Ascending aorta (tissue), 2 donors: ENCODE measurements at regions not wholly inside any gene's neighbourhood (a gene's known extent, or its start where the extent isn't known, plus 50 kb on each side); places are given as distances from the start of the nearest gene placed in this dataset.

Source experiments
- DNase-seq, 2 donors: peaks; one replicate each; pipeline ENCODE4 v3.0.0-alpha.2; 2019; ENCODE audit warnings: low spot score in 2 of 2
- H3K27ac ChIP-seq, 2 donors: fragments of 200-600 bp; sonication (generic); one replicate each; pipeline ENCODE4 v1.5.1; 2016 to 2017; ENCODE audit warnings: mild to moderate bottlenecking in 1 of 2
- H3K27me3 ChIP-seq: fragments of 200-600 bp; sonication (generic); one replicate; pipeline ENCODE4 v1.5.1; 2017
- H3K36me3 ChIP-seq, 2 donors: fragments of 200-600 bp; sonication (generic); one replicate each; pipeline ENCODE4 v1.5.1; 2016
- H3K4me1 ChIP-seq, 2 donors: fragments of 200-600 bp; sonication (generic); one replicate each; pipeline ENCODE4 v1.5.1; 2016 to 2017; ENCODE audit warnings: mild to moderate bottlenecking in 1 of 2
- H3K4me3 ChIP-seq, 2 donors: fragments of 200-600 bp; sonication (generic); one replicate each; pipeline ENCODE4 v1.5.1; 2016 to 2017; ENCODE audit warnings: mild to moderate bottlenecking in 1 of 2
- H3K9me3 ChIP-seq, 2 donors: fragments of 200-600 bp; sonication (generic); one replicate each; pipeline ENCODE4 v1.5.1; 2016
- intact Hi-C: fragments of 100-400 bp; cut with DNase I; formaldehyde crosslinking; loops from one replicate; pipeline ENCODE4 v1.15.1; 2023
- TF ChIP-seq, protein P1 (sequence below), 3 experiments: fragments of 200-600 bp in 2 of 3; fragments of 450-650 bp in 1 of 3; sonication (generic) in 2 of 3; IDR thresholded peaks; one replicate each; pipeline ENCODE4 v1.5.1; 2016 to 2019; ENCODE audit warnings: antibody characterized with exemption in 3 of 3, mild to moderate bottlenecking in 1 of 3, moderate library complexity in 1 of 3

DNA sequence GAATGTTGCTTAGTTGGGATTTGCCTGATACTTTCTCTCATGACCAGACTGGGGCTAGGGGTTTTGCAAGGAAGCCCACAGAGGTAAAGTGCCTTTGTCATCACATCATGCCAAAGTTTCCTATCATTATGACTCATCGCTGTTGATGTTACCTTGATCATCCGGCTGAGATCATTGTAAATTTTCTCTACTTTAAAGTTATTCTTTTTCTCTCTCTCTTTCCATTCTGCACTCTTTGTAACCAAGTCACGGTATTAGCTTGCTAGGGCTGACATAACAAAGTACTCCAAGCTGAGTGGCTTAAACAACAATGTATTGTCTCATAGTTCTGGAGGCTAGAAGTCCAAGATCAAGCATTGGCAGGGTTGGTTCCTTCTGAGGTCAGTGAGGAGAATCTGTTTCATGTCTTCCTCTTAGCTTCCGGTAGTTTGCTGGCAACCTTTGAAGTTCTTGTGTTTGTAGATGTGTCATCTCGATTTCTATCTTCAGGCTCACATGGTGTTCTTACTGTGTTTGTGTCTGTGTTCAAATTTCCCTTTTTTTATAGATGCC lies 113.0 kb downstream of the DTHD1 start:
- intact Hi-C loops: no loop called here
- Histone ChIP-seq H3K27ac (no peak overlapping the region), H3K27me3 (no peaks in the 10 kb centered on the region), H3K9me3 (no peaks in the 10 kb centered on the region), H3K4me3 (no peak overlapping the region), H3K36me3 (no peaks in the 10 kb centered on the region), H3K4me1 (no peaks in the 10 kb centered on the region)
- DNase-seq: no peak
- TF ChIP-seq, protein P1, sequence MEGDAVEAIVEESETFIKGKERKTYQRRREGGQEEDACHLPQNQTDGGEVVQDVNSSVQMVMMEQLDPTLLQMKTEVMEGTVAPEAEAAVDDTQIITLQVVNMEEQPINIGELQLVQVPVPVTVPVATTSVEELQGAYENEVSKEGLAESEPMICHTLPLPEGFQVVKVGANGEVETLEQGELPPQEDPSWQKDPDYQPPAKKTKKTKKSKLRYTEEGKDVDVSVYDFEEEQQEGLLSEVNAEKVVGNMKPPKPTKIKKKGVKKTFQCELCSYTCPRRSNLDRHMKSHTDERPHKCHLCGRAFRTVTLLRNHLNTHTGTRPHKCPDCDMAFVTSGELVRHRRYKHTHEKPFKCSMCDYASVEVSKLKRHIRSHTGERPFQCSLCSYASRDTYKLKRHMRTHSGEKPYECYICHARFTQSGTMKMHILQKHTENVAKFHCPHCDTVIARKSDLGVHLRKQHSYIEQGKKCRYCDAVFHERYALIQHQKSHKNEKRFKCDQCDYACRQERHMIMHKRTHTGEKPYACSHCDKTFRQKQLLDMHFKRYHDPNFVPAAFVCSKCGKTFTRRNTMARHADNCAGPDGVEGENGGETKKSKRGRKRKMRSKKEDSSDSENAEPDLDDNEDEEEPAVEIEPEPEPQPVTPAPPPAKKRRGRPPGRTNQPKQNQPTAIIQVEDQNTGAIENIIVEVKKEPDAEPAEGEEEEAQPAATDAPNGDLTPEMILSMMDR (IDR thresholded peaks at IDR 0.05): no peak

DNA sequence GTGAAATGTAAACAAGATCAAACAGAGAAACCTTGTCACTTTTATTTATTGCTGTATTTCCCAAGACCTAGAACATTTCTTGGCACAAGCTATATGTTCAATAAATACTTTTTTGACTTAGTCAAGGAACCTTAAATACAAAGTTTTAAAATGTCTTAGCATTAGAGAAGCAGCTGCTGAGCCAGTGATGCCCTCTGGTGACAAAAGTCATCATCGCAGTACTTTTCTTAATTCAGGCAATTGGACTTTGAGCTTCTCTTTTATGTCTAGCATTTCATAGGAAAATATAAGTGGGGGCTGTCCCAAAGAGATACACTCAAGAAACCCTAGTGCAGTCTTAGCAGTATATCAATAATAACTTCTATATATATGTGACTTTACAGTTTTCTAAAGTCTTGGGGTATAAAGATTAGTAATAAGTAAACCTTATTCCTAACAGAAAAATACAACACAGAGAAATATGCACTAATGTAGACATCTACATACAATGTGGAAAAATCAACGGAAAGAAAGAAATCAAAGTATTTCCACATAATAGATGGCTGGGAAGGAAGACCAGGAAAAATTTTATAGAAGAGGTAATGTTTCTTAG lies 118.4 kb downstream of the DTHD1 start:
- H3K36me3 ChIP-seq: no peaks in the 10 kb centered on the region
- no peak overlapping the region for H3K4me3 ChIP-seq
- H3K27me3 ChIP-seq: no peaks in the 10 kb centered on the region
- TF ChIP-seq, protein P1 (IDR thresholded peaks at IDR 0.05): peak in 2 of 3 experiments; percentile 19 to 26
- H3K27ac ChIP-seq: no peak overlapping the region
- no peak for DNase-seq
- no peaks in the 10 kb centered on the region for H3K4me1 ChIP-seq
- no peaks in the 10 kb centered on the region for H3K9me3 ChIP-seq
- intact Hi-C loops: no loop called here

DNA sequence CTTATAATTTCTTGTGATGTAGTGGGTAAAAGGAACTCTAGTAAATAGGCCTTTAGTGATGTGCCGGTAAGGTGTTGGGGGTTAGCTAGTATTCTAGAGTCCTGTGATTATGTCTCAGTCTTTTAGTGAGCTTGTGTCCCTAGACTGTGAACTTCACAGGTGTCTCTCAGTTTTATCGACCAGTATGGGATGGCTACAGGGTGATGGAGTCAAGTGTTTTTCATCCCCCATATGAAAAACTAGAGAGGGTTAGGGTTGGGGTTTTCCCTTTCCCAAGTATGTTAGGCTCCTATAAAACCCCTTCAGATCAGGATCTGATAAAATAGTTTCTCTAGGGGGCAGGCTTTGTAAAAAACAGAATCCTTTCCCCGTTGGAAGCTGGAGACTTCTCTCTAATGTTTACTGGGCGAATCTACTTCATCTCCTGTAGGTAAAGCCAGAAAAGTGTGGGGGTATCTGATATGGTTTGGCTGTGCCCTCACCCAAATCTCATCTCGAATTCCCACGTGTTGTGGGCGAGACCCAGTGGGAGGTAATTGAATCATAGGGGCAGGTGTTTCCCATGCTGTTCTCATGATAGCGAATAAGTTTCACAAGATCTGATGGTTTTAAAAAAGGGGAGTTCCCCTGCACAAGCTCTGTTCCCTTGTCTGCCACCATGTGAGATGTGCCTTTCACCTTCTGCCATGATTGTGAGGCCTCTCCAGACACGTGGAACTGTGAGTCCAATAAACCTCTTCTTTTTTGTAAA lies 120.8 kb downstream of the DTHD1 start:
- TF ChIP-seq, protein P1 (IDR thresholded peaks at IDR 0.05): no peak
- Histone ChIP-seq H3K27me3 (no peaks in the 10 kb centered on the region), H3K27ac (no peak overlapping the region), H3K9me3 (no peaks in the 10 kb centered on the region), H3K36me3 (no peaks in the 10 kb centered on the region), H3K4me1 (no peaks in the 10 kb centered on the region), H3K4me3 (no peak overlapping the region)
- DNase-seq: no peak
- intact Hi-C loops: no loop called here

DNA sequence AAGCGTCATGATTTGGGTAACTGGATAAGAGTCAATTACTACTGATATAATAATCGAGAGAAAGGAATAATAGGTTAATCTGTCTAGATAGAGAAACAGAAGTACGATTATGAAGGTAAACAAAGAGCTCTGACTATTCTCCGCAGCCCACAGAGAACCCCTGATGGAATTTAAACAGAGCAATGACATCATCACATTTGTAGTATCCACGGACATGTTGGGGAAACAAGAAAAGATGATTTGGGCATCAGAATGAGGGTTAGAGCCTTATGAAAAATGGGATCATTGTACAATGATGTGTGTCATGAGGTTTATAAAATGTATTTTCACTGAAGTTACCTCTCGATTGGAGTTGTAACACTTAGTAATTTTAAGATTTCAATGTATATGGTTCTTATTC lies 129.9 kb downstream of the DTHD1 start:
- Histone ChIP-seq H3K9me3 (no peaks in the 10 kb centered on the region), H3K36me3 (no peaks in the 10 kb centered on the region), H3K27ac (no peak overlapping the region), H3K27me3 (no peaks in the 10 kb centered on the region), H3K4me3 (no peak overlapping the region), H3K4me1 (no peaks in the 10 kb centered on the region)
- intact Hi-C loops: no loop called here
- TF ChIP-seq, protein P1 (IDR thresholded peaks at IDR 0.05): no peak
- no peak for DNase-seq

DNA sequence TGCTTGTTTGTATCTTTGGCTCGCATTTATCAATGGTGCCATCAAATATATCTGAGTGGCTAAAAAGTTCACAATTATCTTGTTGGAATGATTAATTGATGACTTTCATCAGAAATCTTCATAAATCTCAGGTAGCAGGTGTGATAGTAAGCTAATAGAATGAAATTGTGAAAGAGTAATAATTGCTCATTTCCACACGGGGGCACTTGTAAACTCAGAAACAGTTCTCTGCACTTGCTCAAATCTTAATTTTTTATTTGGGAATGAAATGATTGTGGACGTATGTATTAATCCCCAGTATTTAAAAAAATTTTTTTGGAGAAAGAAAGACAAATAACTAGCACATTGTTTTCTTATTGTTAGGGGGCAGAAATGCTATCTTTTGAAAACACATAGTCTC lies 132.8 kb downstream of the DTHD1 start:
- TF ChIP-seq, protein P1 (IDR thresholded peaks at IDR 0.05): no peak
- no peaks in the 10 kb centered on the region for H3K9me3 ChIP-seq
- intact Hi-C loops: no loop called here
- DNase-seq: no peak
- H3K4me3 ChIP-seq: no peak overlapping the region
- H3K27me3 ChIP-seq: no peaks in the 10 kb centered on the region
- no peaks in the 10 kb centered on the region for H3K36me3 ChIP-seq
- no peaks in the 10 kb centered on the region for H3K4me1 ChIP-seq
- H3K27ac ChIP-seq: no peak overlapping the region
